BJ (cell line): ENCODE measurements at regions not wholly inside any gene's neighbourhood (a gene's known extent, or its start where the extent isn't known, plus 50 kb on each side); places are given as distances from the start of the nearest gene placed in this dataset.

ENCODE experiments used
- CTCF ChIA-PET: fragments of 350-600 bp; formaldehyde crosslinking; extraction: SDS; loops from one replicate; lab custom pipeline; 2021; ENCODE audit warnings: antibody characterized with exemption, inconsistent platforms; lab: Yijun Ruan, JAX
- POLR2A ChIA-PET: fragments of 300-600 bp; sonication (Branson Sonifier 250); formaldehyde crosslinking; extraction: SDS; loops from one replicate; lab custom pipeline; 2021; ENCODE audit warnings: antibody characterized with exemption; lab: Charles Lee
- DNase-seq: peaks from one replicate; pipeline ENCODE4 v3.0.0-alpha.2; 2011; ENCODE audit warnings: low read depth
- H3K27me3 ChIP-seq: 2 replicates; pipeline ENCODE4 v1.6.0; 2011; ENCODE audit warnings: low read length; ENCODE audit not compliant: control insufficient read depth, insufficient read depth
- H3K36me3 ChIP-seq: 2 replicates; pipeline ENCODE4 v1.5.1; 2011; ENCODE audit warnings: low read length; ENCODE audit not compliant: control insufficient read depth, insufficient read depth
- H3K4me3 ChIP-seq: 2 replicates; pipeline ENCODE4 v1.5.1; 2011; ENCODE audit warnings: low read depth, mild to moderate bottlenecking, control low read depth, low read length
- CTCF ChIP-seq: IDR thresholded peaks from 2 replicates; pipeline ENCODE4 v1.5.1; 2011; ENCODE audit warnings: low read depth, mild to moderate bottlenecking, control low read depth, inconsistent platforms, low read length, moderate library complexity; ENCODE audit not compliant: insufficient read depth

- Histone ChIP-seq H3K36me3 (no peaks in the 10 kb centered on the region), H3K27me3 (no peaks in the 10 kb centered on the region), H3K4me3 (no peak overlapping the region)
- POLR2A ChIA-PET: no interaction called here
- DNase-seq: no peak
- CTCF ChIA-PET: interaction anchor here (1.2 to 2.1 kb wide), 7 partner anchors 11 to 1076 kb away, joined by 3 to 7 read pairs (median 4); no protein-coding TSS in a partner anchor
- no peak for TF ChIP-seq CTCF
These were observed 73.0 kb upstream of the MPDZ start for GRCh38 chr9:13352451-13352979.

DNA sequence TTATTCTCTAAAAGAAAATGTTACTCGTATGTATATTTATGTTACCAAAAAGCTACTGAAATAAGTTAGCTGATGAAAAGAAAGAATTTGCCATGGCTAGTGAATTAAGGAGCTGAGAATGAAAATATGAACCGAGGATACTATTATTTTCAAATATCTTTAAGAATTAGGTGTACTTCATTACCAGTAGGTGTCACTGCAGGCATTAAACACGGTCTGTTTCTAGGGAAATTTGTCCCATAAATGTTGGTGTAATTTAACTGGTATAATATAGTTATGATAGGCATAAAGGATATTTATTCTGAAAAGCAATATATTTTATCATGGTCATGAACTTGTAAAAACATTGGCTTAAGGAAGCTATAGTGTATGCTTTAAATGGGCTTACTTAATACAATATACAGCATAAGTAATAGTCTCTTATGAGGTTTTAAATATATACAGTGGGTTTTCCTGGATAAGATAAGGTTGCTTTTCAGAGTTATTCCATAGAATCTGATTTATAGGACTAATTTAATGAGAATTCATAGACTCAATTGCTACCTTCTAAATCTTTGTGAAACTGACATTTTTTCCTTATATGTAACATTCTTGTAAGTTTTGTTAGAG, 72.4 kb upstream of the MPDZ start:
- no peaks in the 10 kb centered on the region for H3K27me3 ChIP-seq
- TF ChIP-seq CTCF: peak; percentile 61
- POLR2A ChIA-PET: no interaction called here
- no peak overlapping the region for H3K4me3 ChIP-seq
- DNase-seq: no peak
- no peaks in the 10 kb centered on the region for H3K36me3 ChIP-seq
- CTCF ChIA-PET: interaction anchor here (0.5 to 2.1 kb wide), 12 partner anchors 12 to 1083 kb away, joined by 3 to 7 read pairs (median 4); no protein-coding TSS in a partner anchor

GRCh38 chr9:13332571-13332970, 53.1 kb upstream of the MPDZ start:
- POLR2A ChIA-PET: no interaction called here
- H3K4me3 ChIP-seq: no peak overlapping the region
- DNase-seq: no peak
- H3K27me3 ChIP-seq: no peaks in the 10 kb centered on the region; the same call in 1 of the 2 replicates
- no peaks in the 10 kb centered on the region for H3K36me3 ChIP-seq
- no peak for TF ChIP-seq CTCF
- CTCF ChIA-PET: no interaction called here

GRCh38 chr9:13331320-13331719, 51.8 kb upstream of the MPDZ start:
- H3K4me3 ChIP-seq: no peak overlapping the region
- CTCF ChIA-PET: no interaction called here
- H3K27me3 ChIP-seq: no peaks in the 10 kb centered on the region; the same call in 1 of the 2 replicates
- DNase-seq: no peak
- H3K36me3 ChIP-seq: no peaks in the 10 kb centered on the region
- no peak for TF ChIP-seq CTCF
- POLR2A ChIA-PET: no interaction called here

DNA sequence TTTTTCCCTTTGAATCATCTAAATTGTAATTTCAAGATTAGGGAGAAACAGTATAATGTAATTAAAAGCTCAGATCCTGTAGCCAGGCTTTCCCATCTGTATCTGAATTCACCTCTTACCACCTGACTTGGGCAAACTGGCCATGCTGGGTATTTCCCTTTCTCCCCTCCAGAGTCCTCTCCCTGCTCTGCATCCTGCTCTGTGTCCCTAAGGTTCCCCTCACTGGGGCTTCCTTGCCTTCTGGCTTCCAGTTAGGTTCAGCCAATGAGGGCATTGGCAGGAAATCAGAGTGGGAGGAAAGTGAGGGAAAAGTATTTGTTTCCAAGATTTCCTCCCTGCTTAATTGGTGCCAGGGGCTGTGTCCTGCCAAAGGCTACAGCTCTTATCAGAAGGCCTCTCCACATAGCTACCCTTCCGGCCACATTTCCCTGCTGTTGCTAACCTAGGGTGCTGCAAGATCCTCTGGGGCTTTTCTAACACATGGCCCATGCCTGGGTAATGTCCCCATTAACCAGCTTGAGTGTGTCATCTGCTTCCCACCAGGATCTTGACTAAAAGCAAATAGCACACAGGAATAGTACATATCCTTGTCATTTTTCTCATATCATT, 51.0 kb upstream of the MPDZ start:
- TF ChIP-seq CTCF: no peak
- ChIA-PET CTCF (no interaction called here), POLR2A (no interaction called here)
- Histone ChIP-seq H3K4me3 (no peak overlapping the region), H3K36me3 (no peaks in the 10 kb centered on the region), H3K27me3 (no peaks in the 10 kb centered on the region; the same call in 1 of the 2 replicates)
- DNase-seq: no peak
